Posterior cingulate gyrus (tissue), 11 donors: ENCODE measurements at regions not wholly inside any gene's neighbourhood (a gene's known extent, or its start where the extent isn't known, plus 50 kb on each side); places are given as distances from the start of the nearest gene placed in this dataset.

Source experiments
- DNase-seq, 10 donors: peaks; one replicate each; pipeline versions ENCODE4 v3.0.0 to v3.0.0-alpha.2; 2020 to 2021; ENCODE audit warnings: mixed read lengths in 3 of 10
- intact Hi-C: fragments of 100-400 bp; cut with DNase I; formaldehyde crosslinking; loops from one replicate; pipeline ENCODE4 v1.15.1; 2023

GRCh38 chr2:239883326-239884050 is 141.7 kb downstream of the NDUFA10 start:
- intact Hi-C loops = no loop called here
- DNase-seq = no peak

GRCh38 chr2:239882781-239883180 is 142.4 kb downstream of the NDUFA10 start:
- intact Hi-C loops = no loop called here
- DNase-seq = no peak

GRCh38 chr2:239882331-239882732 is 142.8 kb downstream of the NDUFA10 start:
- intact Hi-C loops = no loop called here
- DNase-seq = peak in 6 of 10 donors; percentile 33 to 86 (median 56)

- DNase-seq = no peak
- intact Hi-C loops = no loop called here
Measured at GRCh38 chr2:239881561-239882320, 143.4 kb downstream of the NDUFA10 start.

GRCh38 chr2:239881031-239881471 is 144.1 kb downstream of the NDUFA10 start:
- intact Hi-C loops = no loop called here
- DNase-seq = no peak

- intact Hi-C loops = no loop called here
- DNase-seq = no peak
Measured at GRCh38 chr2:239880396-239880795, 144.7 kb downstream of the NDUFA10 start.

- intact Hi-C loops = no loop called here
- no peak for DNase-seq
Measured at GRCh38 chr2:239879423-239880084, 145.6 kb downstream of the NDUFA10 start.

- DNase-seq = no peak
Measured at GRCh38 chr2:239878686-239879085, 146.5 kb downstream of the NDUFA10 start.

GRCh38 chr2:239876948-239877289 is 148.2 kb downstream of the NDUFA10 start:
- DNase-seq = no peak
- intact Hi-C loops = no loop called here

More at GRCh38 chr2:239878686-239879085, 146.5 kb downstream of the NDUFA10 start:
- intact Hi-C loops = no loop called here

- intact Hi-C loops = no loop called here
Measured at GRCh38 chr2:239876271-239876947, 148.7 kb downstream of the NDUFA10 start.

GRCh38 chr2:239874636-239875356 is 150.3 kb downstream of the NDUFA10 start:
- intact Hi-C loops = no loop called here
- no peak for DNase-seq

More at GRCh38 chr2:239876271-239876947, 148.7 kb downstream of the NDUFA10 start:
- DNase-seq = no peak

- DNase-seq = peak in 2 of 10 donors; percentile 37 to 80
- intact Hi-C loops = no loop called here
Measured at GRCh38 chr2:239873656-239874635, 151.2 kb downstream of the NDUFA10 start.

- DNase-seq = no peak
- intact Hi-C loops = no loop called here
Measured at GRCh38 chr2:239871481-239872435, 153.4 kb downstream of the NDUFA10 start.

- intact Hi-C loops = no loop called here
- DNase-seq = no peak
Measured at GRCh38 chr2:239870863-239871262, 154.3 kb downstream of the NDUFA10 start.

GRCh38 chr2:239870276-239870675 is 154.9 kb downstream of the NDUFA10 start:
- intact Hi-C loops = no loop called here
- DNase-seq = no peak

- DNase-seq = no peak
- intact Hi-C loops = no loop called here
Measured at GRCh38 chr2:239869272-239870155, 155.6 kb downstream of the NDUFA10 start.
